Loucy (cell line): ENCODE measurements at regions not wholly inside any gene's neighbourhood (a gene's known extent, or its start where the extent isn't known, plus 50 kb on each side); places are given as distances from the start of the nearest gene placed in this dataset.

Experiments used
- H2AFZ ChIP-seq: fragments of 200-600 bp; sonication (generic); 2 replicates; pipeline ENCODE4 v1.6.0; 2016; ENCODE audit warnings: antibody characterized with exemption, mild to moderate bottlenecking, low read length, moderate library complexity
- H3F3A ChIP-seq: fragments of 200-600 bp; 2 replicates; pipeline ENCODE4 v1.6.0; 2016; ENCODE audit warnings: antibody characterized with exemption, low read depth, mild to moderate bottlenecking
- H3K27me3 ChIP-seq: fragments of 200-600 bp; sonication (generic); 2 replicates; pipeline ENCODE4 v1.6.1; 2014; ENCODE audit warnings: low read length, mild to moderate bottlenecking; ENCODE audit not compliant: insufficient read depth, poor library complexity, severe bottlenecking
- H3K36me3 ChIP-seq: fragments of 200-600 bp; sonication (generic); 2 replicates; pipeline ENCODE4 v1.6.1; 2016; ENCODE audit warnings: low read length; ENCODE audit not compliant: insufficient read depth
- H3K4me1 ChIP-seq: fragments of 200-600 bp; sonication (generic); 2 replicates; pipeline ENCODE4 v1.5.1; 2014; ENCODE audit warnings: low read length, mild to moderate bottlenecking; ENCODE audit not compliant: insufficient read depth, poor library complexity, severe bottlenecking
- H3K4me2 ChIP-seq: fragments of 200-600 bp; sonication (generic); 2 replicates; pipeline ENCODE4 v1.6.0; 2014; ENCODE audit warnings: antibody characterized with exemption, low read length, low read depth, mild to moderate bottlenecking; ENCODE audit not compliant: poor library complexity, severe bottlenecking
- H3K4me3 ChIP-seq: fragments of 200-600 bp; sonication (generic); 2 replicates; pipeline ENCODE4 v1.5.1; 2014; ENCODE audit warnings: low read length, mild to moderate bottlenecking, mixed read lengths; ENCODE audit not compliant: poor library complexity, severe bottlenecking
- H3K79me2 ChIP-seq: fragments of 200-600 bp; sonication (generic); 2 replicates; pipeline ENCODE4 v1.6.1; 2014; ENCODE audit warnings: low read length; ENCODE audit not compliant: insufficient read depth
- H3K9ac ChIP-seq: fragments of 200-600 bp; sonication (generic); 2 replicates; pipeline ENCODE4 v1.6.0; 2014; ENCODE audit warnings: mild to moderate bottlenecking, low read depth, low read length, moderate library complexity; ENCODE audit not compliant: poor library complexity, severe bottlenecking
- H3K9me2 ChIP-seq: fragments of 200-600 bp; sonication (generic); replicated peaks from 2 replicates; pipeline ENCODE4 v1.6.1; 2016; ENCODE audit warnings: low read depth, low read length, mixed read lengths
- H3K9me3 ChIP-seq: fragments of 200-600 bp; sonication (generic); 2 replicates; pipeline ENCODE4 v1.6.1; 2014; ENCODE audit warnings: mild to moderate bottlenecking, antibody characterized with exemption, low read length, low read depth; ENCODE audit not compliant: insufficient read depth
- H4K20me1 ChIP-seq: fragments of 200-600 bp; sonication (generic); 2 replicates; pipeline ENCODE4 v1.6.0; 2014; ENCODE audit warnings: antibody characterized with exemption, low read length, mild to moderate bottlenecking; ENCODE audit not compliant: insufficient read depth, poor library complexity, severe bottlenecking
- EZH2phosphoT487 ChIP-seq: fragments of 200-600 bp; IDR thresholded peaks from 2 replicates; pipeline ENCODE4 v1.6.1; 2018; ENCODE audit warnings: antibody characterized with exemption, mild to moderate bottlenecking, moderate library complexity, borderline replicate concordance
- TF ChIP-seq, protein P1 (sequence below): fragments of 200-600 bp; sonication (generic); conservative IDR thresholded peaks from 2 replicates; pipeline ENCODE4 v1.5.1; 2014; ENCODE audit warnings: mild to moderate bottlenecking, antibody characterized with exemption, low read length

DNA sequence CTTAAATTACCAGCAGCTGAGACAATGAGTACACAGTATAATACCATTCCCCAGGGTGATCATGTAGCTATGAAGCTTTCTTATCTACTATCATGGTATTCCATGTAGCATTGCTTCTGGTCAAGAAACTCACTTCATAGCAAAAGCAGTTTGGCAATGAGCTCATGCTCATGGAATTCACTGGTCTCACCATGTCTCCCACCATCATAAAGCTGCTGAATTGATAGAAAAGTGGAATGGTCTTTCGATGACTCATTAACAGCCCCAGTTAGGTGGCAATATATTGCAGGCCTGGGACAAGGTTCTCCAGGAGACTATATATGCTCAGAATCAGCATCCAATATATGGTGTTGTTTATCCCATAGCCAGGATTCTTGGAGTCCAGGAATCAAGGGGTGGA, 553.7 kb downstream of the FOXG1 start:
- Histone ChIP-seq H4K20me1 (no peaks in the 10 kb centered on the region), H3K79me2 (no peaks in the 10 kb centered on the region), H3F3A (no peaks in the 10 kb centered on the region), H3K4me1 (no peaks in the 10 kb centered on the region), H2AFZ (no peak overlapping the region), H3K4me2 (no peak overlapping the region), H3K27me3 (no peaks in the 10 kb centered on the region), H3K4me3 (no peak overlapping the region), H3K9ac (no peak overlapping the region), H3K9me3 (no peaks in the 10 kb centered on the region), H3K36me3 (no peaks in the 10 kb centered on the region), H3K9me2 (no peaks in the 10 kb centered on the region)
- no peak for TF ChIP-seq EZH2phosphoT487

DNA sequence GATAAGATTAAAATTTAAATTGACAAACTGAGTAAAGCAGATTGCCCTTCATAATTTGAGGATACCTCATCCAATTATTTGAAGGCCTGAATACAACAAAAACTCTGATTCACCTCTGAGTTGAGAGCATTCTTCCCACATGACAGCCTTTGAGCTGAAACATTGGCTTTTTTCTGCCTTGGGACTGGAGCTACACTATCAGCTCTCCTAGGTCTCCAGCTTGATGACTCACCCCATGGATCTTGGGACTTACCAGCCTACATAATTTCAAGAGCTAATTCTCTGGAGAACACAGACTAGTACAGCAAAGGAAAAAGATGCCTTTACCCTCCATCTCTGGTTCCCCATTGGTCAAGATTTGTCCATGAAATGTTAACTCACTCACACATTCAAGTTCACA, 555.1 kb downstream of the FOXG1 start:
- no peaks in the 10 kb centered on the region for H3K79me2 ChIP-seq
- H3K4me3 ChIP-seq, result no peak overlapping the region
- H3K4me1 ChIP-seq, result no peaks in the 10 kb centered on the region
- TF ChIP-seq, protein P1, sequence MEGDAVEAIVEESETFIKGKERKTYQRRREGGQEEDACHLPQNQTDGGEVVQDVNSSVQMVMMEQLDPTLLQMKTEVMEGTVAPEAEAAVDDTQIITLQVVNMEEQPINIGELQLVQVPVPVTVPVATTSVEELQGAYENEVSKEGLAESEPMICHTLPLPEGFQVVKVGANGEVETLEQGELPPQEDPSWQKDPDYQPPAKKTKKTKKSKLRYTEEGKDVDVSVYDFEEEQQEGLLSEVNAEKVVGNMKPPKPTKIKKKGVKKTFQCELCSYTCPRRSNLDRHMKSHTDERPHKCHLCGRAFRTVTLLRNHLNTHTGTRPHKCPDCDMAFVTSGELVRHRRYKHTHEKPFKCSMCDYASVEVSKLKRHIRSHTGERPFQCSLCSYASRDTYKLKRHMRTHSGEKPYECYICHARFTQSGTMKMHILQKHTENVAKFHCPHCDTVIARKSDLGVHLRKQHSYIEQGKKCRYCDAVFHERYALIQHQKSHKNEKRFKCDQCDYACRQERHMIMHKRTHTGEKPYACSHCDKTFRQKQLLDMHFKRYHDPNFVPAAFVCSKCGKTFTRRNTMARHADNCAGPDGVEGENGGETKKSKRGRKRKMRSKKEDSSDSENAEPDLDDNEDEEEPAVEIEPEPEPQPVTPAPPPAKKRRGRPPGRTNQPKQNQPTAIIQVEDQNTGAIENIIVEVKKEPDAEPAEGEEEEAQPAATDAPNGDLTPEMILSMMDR, result no peak
- TF ChIP-seq EZH2phosphoT487, result no peak
- H3K9me2 ChIP-seq, result no peaks in the 10 kb centered on the region
- H3K27me3 ChIP-seq, result no peaks in the 10 kb centered on the region
- no peaks in the 10 kb centered on the region for H3K36me3 ChIP-seq
- H4K20me1 ChIP-seq, result no peaks in the 10 kb centered on the region
- H3K9me3 ChIP-seq, result no peaks in the 10 kb centered on the region
- H2AFZ ChIP-seq, result no peak overlapping the region
- no peak overlapping the region for H3K4me2 ChIP-seq
- no peak overlapping the region for H3K9ac ChIP-seq
- H3F3A ChIP-seq, result no peaks in the 10 kb centered on the region

- H4K20me1 ChIP-seq, result no peaks in the 10 kb centered on the region
- H3K9me3 ChIP-seq, result no peaks in the 10 kb centered on the region
- no peaks in the 10 kb centered on the region for H3K79me2 ChIP-seq
- no peaks in the 10 kb centered on the region for H3K9me2 ChIP-seq
- no peak overlapping the region for H2AFZ ChIP-seq
- no peaks in the 10 kb centered on the region for H3K27me3 ChIP-seq
- no peak overlapping the region for H3K4me2 ChIP-seq
- H3F3A ChIP-seq, result no peaks in the 10 kb centered on the region
- no peak overlapping the region for H3K9ac ChIP-seq
- TF ChIP-seq EZH2phosphoT487, result no peak
- TF ChIP-seq, protein P1, result no peak
- no peaks in the 10 kb centered on the region for H3K36me3 ChIP-seq
- H3K4me3 ChIP-seq, result no peak overlapping the region
- no peaks in the 10 kb centered on the region for H3K4me1 ChIP-seq
These were observed 573.0 kb downstream of the FOXG1 start for GRCh38 chr14:29339494-29340172.

DNA sequence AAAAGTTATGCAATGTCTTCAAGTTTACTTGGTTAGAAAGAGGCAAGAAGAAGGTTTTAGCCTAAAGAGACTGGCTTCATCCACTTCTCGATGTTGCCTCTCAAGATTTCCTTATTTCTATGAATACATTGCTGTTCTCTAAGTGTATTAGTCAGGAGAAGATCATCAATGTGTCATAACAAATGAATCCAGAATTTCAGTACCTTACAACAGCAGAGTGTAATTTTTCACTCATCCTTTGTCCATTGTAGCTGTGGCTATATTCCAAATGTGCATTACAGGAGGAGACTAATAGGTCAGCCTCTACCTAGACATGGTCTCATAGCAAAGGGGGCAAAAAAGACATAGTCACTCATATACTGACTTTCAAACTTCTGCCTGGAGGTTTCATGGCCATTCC, 579.1 kb downstream of the PRKD1 start:
- no peaks in the 10 kb centered on the region for H3K9me2 ChIP-seq
- H4K20me1 ChIP-seq, result no peaks in the 10 kb centered on the region
- no peaks in the 10 kb centered on the region for H3K4me1 ChIP-seq
- H3K9ac ChIP-seq, result no peak overlapping the region
- H3K4me2 ChIP-seq, result no peak overlapping the region
- H3K36me3 ChIP-seq, result no peaks in the 10 kb centered on the region
- no peak overlapping the region for H2AFZ ChIP-seq
- no peaks in the 10 kb centered on the region for H3K27me3 ChIP-seq
- TF ChIP-seq, protein P1, result no peak
- no peak for TF ChIP-seq EZH2phosphoT487
- no peaks in the 10 kb centered on the region for H3K9me3 ChIP-seq
- no peak overlapping the region for H3K4me3 ChIP-seq
- H3K79me2 ChIP-seq, result no peaks in the 10 kb centered on the region
- H3F3A ChIP-seq, result no peaks in the 10 kb centered on the region
